ENCODE measurements at regions not wholly inside any gene's neighbourhood (a gene's known extent, or its start where the extent isn't known, plus 50 kb on each side); places are given as distances from the start of the nearest gene placed in this dataset.

DNA sequence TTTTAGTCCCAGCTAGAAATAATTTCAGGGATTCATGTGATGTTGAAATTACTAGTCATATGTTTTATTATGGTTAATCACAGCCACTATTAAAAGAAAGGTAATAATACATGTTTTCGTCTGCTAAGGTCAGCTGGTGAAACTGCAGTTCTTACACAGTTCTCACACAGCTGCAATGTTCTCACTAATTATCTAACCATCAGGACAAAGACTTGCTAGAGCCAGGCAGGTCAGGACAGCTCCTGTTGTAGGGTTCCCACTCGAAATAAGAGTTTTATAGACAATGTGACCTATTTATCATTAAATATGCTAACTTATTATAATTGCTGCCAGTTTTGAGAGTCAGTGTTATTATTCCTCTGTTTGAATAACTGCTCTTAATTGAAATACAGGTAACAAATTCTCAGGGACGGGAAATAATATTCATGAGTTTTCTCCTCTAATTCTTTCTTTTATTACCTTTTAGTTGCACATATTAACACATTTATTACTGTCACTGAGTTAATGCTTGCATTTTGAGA lies 97.9 kb downstream of the GJA1 start:
- in situ Hi-C loops (cut with HindIII; ENCODE audit: low pct_unique_long_range_greater_than_20kb, low sequenced_read_pairs) (no loop called here), intact Hi-C loops (cut with micrococcal nuclease; ENCODE audit: unreplicated experiment) (no loop called here)
- ChIA-PET POLR2A (no interaction called here), CTCF (no interaction called here)
- no peak overlapping the region for H3K4me3 ChIP-seq (ENCODE audit: low read depth in 2 of 2, low read length in 2 of 2)
- TF ChIP-seq SIN3A (IDR thresholded peaks at IDR 0.05; ENCODE audit: borderline replicate concordance, insufficient read depth, low read depth, low read length) = no peak
- TF ChIP-seq CTCF (IDR thresholded peaks at IDR 0.05) = no peak
- no peak for TF ChIP-seq POLR2AphosphoS5 (IDR thresholded peaks at IDR 0.05; ENCODE audit: low read depth, low read length)
- TF ChIP-seq REST (IDR thresholded peaks at IDR 0.05; ENCODE audit: insufficient read depth in 1 of 2, low read depth in 2 of 2, low read length in 1 of 2) = no peak
- no peak for TF ChIP-seq TCF7L2 (IDR thresholded peaks at IDR 0.05; ENCODE audit: low read depth, low read length)
- no peaks in the 10 kb centered on the region for H3K27me3 ChIP-seq (ENCODE audit: control insufficient read depth, insufficient read depth, low read length)
- no peak overlapping the region for H3K27ac ChIP-seq (ENCODE audit: low read length)
- H3K9me3 ChIP-seq (ENCODE audit: control insufficient read depth, insufficient read depth, low read depth, low read length) = no peaks in the 10 kb centered on the region
- ATAC-seq = no peak
- BruUV-seq (replicated peaks) = no TSS peak
- H3K4me1 ChIP-seq (ENCODE audit: control insufficient read depth, insufficient read depth, low read length) = no peaks in the 10 kb centered on the region
- H3K36me3 ChIP-seq (ENCODE audit: control insufficient read depth, insufficient read depth, low read length) = no peaks in the 10 kb centered on the region
- DNase-seq (ENCODE audit: low read depth, low spot score) = no peak

- POLR2A ChIA-PET = no interaction called here
- no peaks in the 10 kb centered on the region for H3K4me1 ChIP-seq (ENCODE audit: control insufficient read depth, insufficient read depth, low read length)
- no peak overlapping the region for H3K4me3 ChIP-seq (ENCODE audit: low read depth in 2 of 2, low read length in 2 of 2)
- DNase-seq (ENCODE audit: low read depth, low spot score) (no peak), ATAC-seq (no peak)
- no peak overlapping the region for H3K27ac ChIP-seq (ENCODE audit: low read length)
- H3K9me3 ChIP-seq (ENCODE audit: control insufficient read depth, insufficient read depth, low read depth, low read length) = no peaks in the 10 kb centered on the region
- no TSS peak for BruUV-seq (replicated peaks)
- in situ Hi-C loops (cut with HindIII; ENCODE audit: low pct_unique_long_range_greater_than_20kb, low sequenced_read_pairs) = no loop called here
- H3K27me3 ChIP-seq (ENCODE audit: control insufficient read depth, insufficient read depth, low read length) = no peaks in the 10 kb centered on the region
- no peaks in the 10 kb centered on the region for H3K36me3 ChIP-seq (ENCODE audit: control insufficient read depth, insufficient read depth, low read length)
- intact Hi-C loops (cut with micrococcal nuclease; ENCODE audit: unreplicated experiment) = no loop called here
- CTCF ChIA-PET = no interaction called here
- no peak for TF ChIP-seq TCF7L2 (IDR thresholded peaks at IDR 0.05; ENCODE audit: low read depth, low read length)
- TF ChIP-seq REST (IDR thresholded peaks at IDR 0.05; ENCODE audit: insufficient read depth in 1 of 2, low read depth in 2 of 2, low read length in 1 of 2) = no peak
- no peak for TF ChIP-seq SIN3A (IDR thresholded peaks at IDR 0.05; ENCODE audit: borderline replicate concordance, insufficient read depth, low read depth, low read length)
- no peak for TF ChIP-seq POLR2AphosphoS5 (IDR thresholded peaks at IDR 0.05; ENCODE audit: low read depth, low read length)
- TF ChIP-seq CTCF (IDR thresholded peaks at IDR 0.05) = no peak
These were observed 100.3 kb downstream of the GJA1 start for GRCh38 chr6:121535777-121536176.

Measured in Panc1 (cell line).